ENCODE measurements at regions not wholly inside any gene's neighbourhood (a gene's known extent, or its start where the extent isn't known, plus 50 kb on each side); places are given as distances from the start of the nearest gene placed in this dataset.

DNA sequence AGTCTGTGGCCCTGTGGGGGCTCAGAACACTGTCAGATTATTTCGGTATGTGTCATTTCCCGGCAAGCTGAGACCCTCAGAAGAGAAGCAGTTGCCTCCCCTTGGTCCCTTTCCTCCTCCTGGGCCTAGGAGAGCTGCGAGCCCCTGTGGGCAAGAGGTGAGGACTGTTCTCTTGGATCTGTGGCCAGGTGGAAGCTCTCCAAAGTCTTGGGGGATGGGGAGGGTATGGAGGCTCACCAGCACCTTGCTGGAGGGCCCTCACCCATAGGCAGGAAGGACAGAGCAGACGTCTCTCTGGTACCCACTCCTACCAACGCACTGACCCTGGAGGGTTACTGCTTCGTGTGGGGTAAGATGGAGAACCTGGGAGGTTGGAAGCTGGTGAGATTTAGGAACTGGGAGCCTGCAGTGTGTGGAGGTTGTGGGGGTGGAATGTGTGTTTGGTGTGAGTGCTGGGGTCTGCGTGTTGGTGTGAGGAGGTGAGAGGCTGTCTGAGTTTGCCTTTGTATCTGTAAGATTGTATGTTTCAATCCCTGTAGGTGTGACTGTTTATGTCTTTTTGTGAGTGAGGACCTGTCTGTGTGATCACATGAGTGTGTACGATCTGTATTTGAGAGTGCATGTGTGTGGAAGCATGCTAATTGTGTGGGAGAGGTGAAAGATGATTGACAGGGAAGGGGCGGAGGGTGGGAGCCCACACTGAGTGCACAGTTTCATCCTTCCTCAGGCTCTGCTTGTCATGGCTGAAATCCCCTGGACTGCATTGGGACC lies 52.4 kb upstream of the PSD2 start:
- no peak for TF ChIP-seq POLR2A (IDR thresholded peaks at IDR 0.05)
- TF ChIP-seq, protein P1, sequence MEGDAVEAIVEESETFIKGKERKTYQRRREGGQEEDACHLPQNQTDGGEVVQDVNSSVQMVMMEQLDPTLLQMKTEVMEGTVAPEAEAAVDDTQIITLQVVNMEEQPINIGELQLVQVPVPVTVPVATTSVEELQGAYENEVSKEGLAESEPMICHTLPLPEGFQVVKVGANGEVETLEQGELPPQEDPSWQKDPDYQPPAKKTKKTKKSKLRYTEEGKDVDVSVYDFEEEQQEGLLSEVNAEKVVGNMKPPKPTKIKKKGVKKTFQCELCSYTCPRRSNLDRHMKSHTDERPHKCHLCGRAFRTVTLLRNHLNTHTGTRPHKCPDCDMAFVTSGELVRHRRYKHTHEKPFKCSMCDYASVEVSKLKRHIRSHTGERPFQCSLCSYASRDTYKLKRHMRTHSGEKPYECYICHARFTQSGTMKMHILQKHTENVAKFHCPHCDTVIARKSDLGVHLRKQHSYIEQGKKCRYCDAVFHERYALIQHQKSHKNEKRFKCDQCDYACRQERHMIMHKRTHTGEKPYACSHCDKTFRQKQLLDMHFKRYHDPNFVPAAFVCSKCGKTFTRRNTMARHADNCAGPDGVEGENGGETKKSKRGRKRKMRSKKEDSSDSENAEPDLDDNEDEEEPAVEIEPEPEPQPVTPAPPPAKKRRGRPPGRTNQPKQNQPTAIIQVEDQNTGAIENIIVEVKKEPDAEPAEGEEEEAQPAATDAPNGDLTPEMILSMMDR (IDR thresholded peaks at IDR 0.05) = no peak

All from body of pancreas (tissue), 4 donors.